Hindlimb muscle (tissue), 1 donor: ENCODE measurements at regions not wholly inside any gene's neighbourhood (a gene's known extent, or its start where the extent isn't known, plus 50 kb on each side); places are given as distances from the start of the nearest gene placed in this dataset.
"Not testable (repeated sequence)": the region's sequence is repeated elsewhere in the genome, so short reads cannot be mapped to it uniquely, and the experiment has no call there.

ENCODE experiments used
- DNase-seq: peaks from one replicate; pipeline ENCODE4 v3.0.0-alpha.2; 2013

DNA sequence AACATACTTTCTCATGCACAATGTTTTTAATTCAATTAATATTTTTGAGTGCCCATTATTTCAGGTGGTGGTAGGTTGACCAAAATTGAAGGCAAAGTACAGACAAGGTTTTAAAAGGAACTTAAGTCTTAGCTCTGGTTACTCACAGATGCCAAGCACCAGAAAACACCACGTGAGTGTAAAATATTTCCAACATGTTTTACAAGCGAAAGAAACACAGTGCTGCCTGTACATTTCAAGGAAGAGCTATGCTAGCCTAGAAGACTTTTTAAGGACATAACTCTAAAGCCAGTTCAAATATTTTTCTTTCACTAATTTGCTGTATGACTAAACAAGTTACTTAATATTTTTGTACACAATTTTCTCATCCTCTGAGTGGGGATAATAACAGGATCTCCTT is 736.4 kb upstream of the GOT2 start:
- DNase-seq = no peak

GRCh38 chr16:59469266-59469665 is 735.1 kb upstream of the GOT2 start:
- no peak for DNase-seq

GRCh38 chr16:59463776-59464175 is 729.7 kb upstream of the GOT2 start:
- no peak for DNase-seq

- DNase-seq = no peak
Measured at GRCh38 chr16:59459806-59460205, 725.7 kb upstream of the GOT2 start.

DNA sequence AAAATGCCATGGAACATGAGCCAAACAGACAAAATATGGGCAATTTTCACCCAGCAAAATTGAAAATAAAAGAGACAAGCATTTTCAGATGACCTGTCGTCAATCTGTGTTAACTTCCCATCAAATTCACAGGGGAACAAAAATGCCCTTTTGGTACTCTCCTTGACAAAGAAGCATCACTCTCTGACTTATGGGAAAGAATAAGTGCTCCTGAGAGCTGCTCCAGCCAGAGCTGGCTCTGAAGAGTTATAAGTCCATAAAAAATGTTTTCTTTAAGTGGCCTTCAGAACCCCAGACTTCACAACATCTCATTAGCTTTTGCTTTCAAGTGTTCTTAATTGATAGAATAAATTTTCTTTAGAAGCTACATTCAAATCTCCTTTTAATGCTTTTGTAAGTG is 721.4 kb upstream of the GOT2 start:
- no peak for DNase-seq

DNA sequence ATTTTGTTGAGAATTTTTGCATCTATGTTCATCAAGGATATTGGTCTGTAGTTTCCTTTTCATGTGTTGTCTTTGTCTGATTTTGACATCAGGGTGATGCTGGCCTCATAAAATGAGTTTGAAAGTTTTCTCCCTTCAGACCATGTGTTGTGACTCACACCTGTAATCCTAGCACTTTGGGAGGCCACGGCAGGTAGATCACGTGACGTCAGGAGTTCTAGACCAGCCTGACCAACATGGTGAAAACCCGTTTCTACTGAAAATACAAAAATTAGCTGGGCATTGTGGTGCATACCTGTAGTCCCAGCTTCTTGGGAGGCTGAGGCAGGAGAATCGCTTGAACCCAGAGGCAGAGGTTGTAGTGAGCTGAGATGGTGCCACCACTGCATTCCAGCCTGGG is 716.4 kb upstream of the GOT2 start:
- DNase-seq = not testable (repeated sequence)

DNA sequence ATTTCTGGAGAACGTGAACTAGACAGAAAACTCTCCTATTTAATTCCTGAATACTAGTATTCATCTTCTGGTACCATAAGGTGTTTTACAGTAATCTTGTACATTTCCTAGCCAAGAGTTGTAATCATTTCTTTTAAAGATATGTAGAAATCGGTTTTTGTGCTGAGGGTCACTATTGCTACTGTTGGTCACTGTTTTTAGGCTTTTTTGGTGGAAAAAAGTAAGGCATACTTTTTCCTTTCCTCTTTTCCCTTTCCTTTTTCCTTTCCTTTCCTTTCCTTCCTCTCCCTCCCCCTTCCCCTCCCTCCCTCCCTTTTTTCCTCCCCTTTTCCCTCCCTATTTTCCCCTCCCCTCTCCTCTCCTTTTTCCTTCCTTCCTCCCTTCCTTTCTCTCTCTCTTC is 706.4 kb upstream of the GOT2 start:
- DNase-seq = no peak

- DNase-seq = no peak
Measured at GRCh38 chr16:59432896-59433295, 698.8 kb upstream of the GOT2 start.

- DNase-seq = no peak
Measured at GRCh38 chr16:59432276-59432675, 698.2 kb upstream of the GOT2 start.

DNA sequence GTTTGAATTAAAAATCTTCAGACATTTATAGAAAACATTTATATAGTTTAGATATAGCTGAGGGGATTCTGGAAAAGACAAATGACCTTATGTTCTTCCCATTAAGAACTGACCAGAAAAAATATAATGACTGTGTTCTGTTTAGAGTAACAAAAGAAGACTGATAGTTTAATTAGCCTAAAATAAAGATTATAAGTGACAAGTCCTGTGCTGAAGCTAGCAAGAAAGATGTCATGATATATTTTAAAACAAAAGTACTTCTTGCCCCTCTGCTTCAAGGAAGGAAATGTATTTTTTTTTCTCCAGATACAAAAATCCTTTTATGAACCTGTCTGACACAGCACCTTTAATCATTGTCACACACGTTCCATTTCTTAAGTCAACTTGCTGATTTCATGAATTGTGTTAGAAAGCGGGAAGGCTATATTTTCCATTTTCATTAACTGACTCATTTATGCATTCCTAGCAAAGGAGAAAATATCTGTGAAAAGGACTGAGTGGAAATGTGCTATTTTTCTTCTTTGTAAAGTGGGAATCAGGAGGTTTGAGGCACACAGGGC is 690.7 kb upstream of the GOT2 start:
- no peak for DNase-seq

DNA sequence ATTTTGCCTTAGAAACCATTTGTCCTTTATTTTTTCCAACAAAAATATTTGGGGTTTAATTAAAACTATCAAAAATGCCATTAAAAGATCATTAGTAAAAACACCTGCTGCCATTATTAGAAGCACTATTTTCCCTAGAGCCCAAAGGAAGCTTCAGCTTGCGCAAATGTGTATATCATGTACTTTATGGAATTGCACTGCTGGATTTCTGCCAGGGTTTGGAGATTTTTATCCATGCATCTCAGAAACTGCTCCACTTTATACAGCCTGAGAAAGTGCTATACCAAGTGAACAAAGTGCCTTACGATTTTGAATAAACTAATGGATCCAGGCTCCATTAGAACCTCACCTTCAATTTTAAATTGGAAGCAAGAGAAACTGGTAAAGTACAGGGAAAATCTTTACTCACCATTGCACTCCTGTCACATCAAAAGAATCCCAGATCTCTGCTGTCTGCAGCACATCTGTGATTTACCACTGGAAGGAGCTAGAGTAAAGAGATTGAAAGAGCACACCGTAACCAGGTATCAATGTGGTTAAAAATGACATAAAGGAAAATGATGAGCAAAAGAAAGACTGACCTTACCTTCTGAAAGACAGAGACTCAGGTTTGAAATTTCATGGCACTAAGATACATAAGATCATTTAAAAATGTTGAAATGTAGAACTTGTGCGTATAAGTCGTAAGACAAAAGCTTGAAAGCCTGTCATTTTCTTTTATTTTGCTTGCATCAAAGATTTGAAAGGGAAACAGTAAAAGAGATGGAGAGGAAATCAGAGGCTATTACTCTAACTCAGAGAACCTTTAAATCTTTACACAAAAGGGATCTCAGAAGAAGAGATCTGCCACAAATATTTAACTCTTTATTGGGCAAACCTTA is 678.1 kb upstream of the GOT2 start:
- no peak for DNase-seq

- DNase-seq = no peak
Measured at GRCh38 chr16:59410451-59410850, 676.3 kb upstream of the GOT2 start.

DNA sequence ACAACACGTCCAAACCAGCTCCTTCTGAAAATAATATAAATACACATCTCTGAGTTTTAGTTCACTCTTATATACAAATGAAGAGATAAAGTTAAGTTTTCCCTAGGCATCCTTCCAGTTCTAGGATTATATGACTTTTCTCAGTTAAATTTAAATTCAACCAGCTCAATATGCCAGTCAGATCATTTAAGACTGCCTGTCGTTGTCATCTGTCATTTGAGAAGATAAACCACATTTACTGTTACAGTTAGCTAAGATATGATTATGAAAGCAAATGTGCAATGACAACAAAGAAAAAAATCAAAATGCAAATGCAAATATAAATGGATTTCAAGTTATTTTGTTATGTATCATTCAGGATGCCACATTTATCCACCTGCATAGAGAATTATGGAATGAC is 671.7 kb upstream of the GOT2 start:
- DNase-seq = no peak

DNA sequence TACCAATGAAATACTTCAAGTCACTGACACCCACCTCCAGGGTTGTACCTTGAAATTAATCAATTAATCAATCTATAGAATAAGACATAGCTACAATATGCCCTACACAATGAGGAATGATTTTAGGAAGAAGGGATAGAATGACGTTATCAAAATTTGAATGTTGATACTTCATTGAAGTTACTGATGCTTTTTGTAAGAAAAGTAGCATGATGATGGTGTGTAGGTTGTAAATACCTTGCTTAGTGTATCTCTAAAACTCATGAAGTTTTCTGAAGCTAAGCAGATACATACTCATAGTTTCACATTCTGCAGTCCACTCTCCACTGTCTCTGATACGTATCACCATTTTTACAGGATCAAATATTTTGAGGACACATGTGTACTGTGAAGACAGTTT is 670.4 kb upstream of the GOT2 start:
- DNase-seq = no peak

DNA sequence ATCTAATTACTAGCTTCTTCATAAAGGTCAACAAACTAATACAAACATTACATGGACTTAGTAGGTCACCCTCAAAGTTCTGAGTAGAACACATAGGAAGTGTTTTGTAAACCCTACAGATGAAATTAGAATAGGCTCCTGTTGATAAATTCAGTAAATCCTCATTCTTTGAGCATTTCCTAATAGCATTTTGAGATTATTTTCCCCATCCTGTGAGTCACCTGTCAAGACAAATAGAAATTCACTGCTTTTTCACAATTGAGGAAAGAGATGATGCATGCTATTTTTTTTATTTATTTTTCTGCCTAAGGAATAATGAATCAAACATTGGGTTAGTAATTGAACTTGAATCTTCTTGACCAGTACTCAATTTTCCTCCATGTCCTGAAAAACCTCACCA is 666.7 kb upstream of the GOT2 start:
- DNase-seq = no peak

- no peak for DNase-seq
Measured at GRCh38 chr16:59397638-59398037, 663.5 kb upstream of the GOT2 start.

GRCh38 chr16:59394526-59394925 is 660.4 kb upstream of the GOT2 start:
- DNase-seq = no peak

DNA sequence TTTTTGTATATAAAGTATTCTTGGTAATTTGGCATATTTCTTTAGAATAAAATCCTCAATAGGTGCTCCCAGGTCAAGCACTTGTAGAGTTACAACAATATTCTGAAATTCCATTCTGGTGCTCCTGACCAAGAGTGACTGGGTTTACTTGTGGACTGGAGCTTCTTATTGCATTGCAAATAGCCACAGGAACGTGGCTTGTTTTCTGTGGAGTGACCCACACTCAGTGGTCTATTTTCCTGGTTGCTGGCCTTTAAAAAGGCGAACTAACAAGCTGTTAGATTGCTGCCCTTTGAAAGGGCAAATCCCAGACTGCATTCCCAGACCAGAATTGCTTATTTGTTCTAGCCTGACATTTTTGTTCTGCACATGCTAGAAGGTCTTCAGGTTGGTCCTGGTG is 658.8 kb upstream of the GOT2 start:
- DNase-seq = no peak

- no peak for DNase-seq
Measured at GRCh38 chr16:59391617-59392364, 657.7 kb upstream of the GOT2 start.

- peak; percentile 6 for DNase-seq
Measured at GRCh38 chr16:59385959-59386358, 651.8 kb upstream of the GOT2 start.

GRCh38 chr16:59385491-59385890 is 651.4 kb upstream of the GOT2 start:
- no peak for DNase-seq

- no peak for DNase-seq
Measured at GRCh38 chr16:59373632-59374031, 639.5 kb upstream of the GOT2 start.

DNA sequence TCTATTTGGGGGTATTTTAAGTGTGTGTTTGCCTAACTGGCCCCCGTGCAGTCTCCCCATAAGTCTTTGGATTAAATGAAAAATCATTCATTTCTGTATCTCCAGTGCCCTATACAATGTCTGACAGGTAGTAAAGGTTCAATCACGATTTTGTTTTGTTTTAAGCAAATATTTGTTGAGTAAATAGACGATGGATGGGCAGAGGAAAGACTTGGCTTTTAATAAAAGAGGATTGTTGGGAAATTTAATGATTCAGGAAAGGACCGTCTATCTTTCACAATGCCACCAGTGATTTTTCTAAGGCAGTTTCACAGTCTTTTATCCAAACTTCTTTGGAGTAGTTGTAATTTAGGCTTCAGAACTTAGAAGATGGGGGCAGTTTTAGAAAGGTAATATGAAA is 636.6 kb upstream of the GOT2 start:
- DNase-seq = no peak

GRCh38 chr16:59369523-59369922 is 635.4 kb upstream of the GOT2 start:
- DNase-seq = no peak
